Neuronal stem cell (in vitro differentiated cells): ENCODE measurements at regions not wholly inside any gene's neighbourhood (a gene's known extent, or its start where the extent isn't known, plus 50 kb on each side); places are given as distances from the start of the nearest gene placed in this dataset.
"Not testable (repeated sequence)": the region's sequence is repeated elsewhere in the genome, so short reads cannot be mapped to it uniquely, and the experiment has no call there.

Experiments used
- DNase-seq: peaks from one replicate; pipeline ENCODE4 v3.0.0-alpha.2; 2013; ENCODE audit warnings: low spot score
- H2AFZ ChIP-seq: one replicate; pipeline ENCODE4 v1.6.1; 2013; ENCODE audit warnings: mild to moderate bottlenecking, low read length, inconsistent platforms
- H2AK5ac ChIP-seq: 2 replicates; pipeline ENCODE4 v1.6.1; 2013; ENCODE audit warnings: low read depth, mild to moderate bottlenecking, inconsistent platforms, low read length, moderate library complexity, mixed read lengths
- H2BK120ac ChIP-seq: 2 replicates; pipeline ENCODE4 v1.6.1; 2013; ENCODE audit warnings: low read depth, mild to moderate bottlenecking, inconsistent platforms, low read length, moderate library complexity, mixed read lengths
- H2BK12ac ChIP-seq: one replicate; pipeline ENCODE4 v1.6.1; 2013; ENCODE audit warnings: low read length, inconsistent platforms
- H2BK15ac ChIP-seq: 2 replicates; pipeline ENCODE4 v1.6.1; 2013; ENCODE audit warnings: mild to moderate bottlenecking, low read length, inconsistent platforms, mixed read lengths
- H2BK5ac ChIP-seq: one replicate; pipeline ENCODE4 v1.6.1; 2013; ENCODE audit warnings: inconsistent platforms, mild to moderate bottlenecking, low read length, moderate library complexity
- H3K14ac ChIP-seq: one replicate; pipeline ENCODE4 v1.6.1; 2013; ENCODE audit warnings: low read length, inconsistent platforms
- H3K18ac ChIP-seq: 2 replicates; pipeline ENCODE4 v1.6.1; 2013; ENCODE audit warnings: low read length, inconsistent platforms
- H3K23ac ChIP-seq: 2 replicates; pipeline ENCODE4 v1.6.1; 2013; ENCODE audit warnings: low read depth, mild to moderate bottlenecking, mixed read lengths, low read length, inconsistent platforms; ENCODE audit not compliant: poor library complexity
- H3K27ac ChIP-seq: replicated peaks from 3 replicates; pipeline ENCODE4 v1.5.1; 2013; ENCODE audit warnings: low read length, inconsistent platforms
- H3K27me3 ChIP-seq, 3 experiments: 2 replicates each; pipeline ENCODE4 v1.6.1; 2013; ENCODE audit warnings: low read length in 3 of 3, mild to moderate bottlenecking in 2 of 3, inconsistent platforms in 1 of 3, low read depth in 1 of 3, mixed read lengths in 1 of 3, moderate library complexity in 1 of 3; ENCODE audit not compliant: control insufficient read depth in 3 of 3, insufficient read depth in 3 of 3
- H3K36me3 ChIP-seq, 2 donors: replicated peaks in 1 of 2; 2 replicates each; pipeline ENCODE4 v1.6.1; 2013; ENCODE audit warnings: low read length in 2 of 2; ENCODE audit not compliant: control insufficient read depth in 2 of 2, insufficient read depth in 2 of 2
- H3K4ac ChIP-seq: 2 replicates; pipeline ENCODE4 v1.6.1; 2013; ENCODE audit warnings: inconsistent platforms, mild to moderate bottlenecking, low read length, moderate library complexity
- H3K4me1 ChIP-seq, 2 donors: 1 replicate in 1 of 2; 2 replicates in 1 of 2; pipeline ENCODE4 v1.6.1; 2013; ENCODE audit warnings: low read length in 2 of 2, low read depth in 1 of 2; ENCODE audit not compliant: control insufficient read depth in 2 of 2, insufficient read depth in 1 of 2
- H3K4me2 ChIP-seq: one replicate; pipeline ENCODE4 v1.6.1; 2013; ENCODE audit warnings: mild to moderate bottlenecking, low read length, inconsistent platforms; ENCODE audit not compliant: insufficient read depth, poor library complexity, severe bottlenecking
- H3K4me3 ChIP-seq, 2 donors: 2 replicates each; pipeline ENCODE4 v1.5.1; 2013; ENCODE audit warnings: low read length in 2 of 2, mild to moderate bottlenecking in 2 of 2, inconsistent platforms in 1 of 2, moderate library complexity in 1 of 2
- H3K79me1 ChIP-seq: one replicate; pipeline ENCODE4 v1.6.1; 2013; ENCODE audit warnings: low read depth, mild to moderate bottlenecking, inconsistent platforms, low read length, moderate library complexity
- H3K9ac ChIP-seq: one replicate; pipeline ENCODE4 v1.6.1; 2013; ENCODE audit warnings: mild to moderate bottlenecking, low read depth, low read length, inconsistent platforms; ENCODE audit not compliant: poor library complexity
- H3K9me3 ChIP-seq, 2 donors: replicated peaks in 1 of 2; 2 replicates each; pipeline versions ENCODE3 to v1.6.1; 2013; ENCODE audit warnings: low read length in 2 of 2, mild to moderate bottlenecking in 2 of 2, inconsistent platforms in 1 of 2, low read depth in 1 of 2, mixed read lengths in 1 of 2, moderate library complexity in 1 of 2; ENCODE audit not compliant: control insufficient read depth in 2 of 2, insufficient read depth in 1 of 2
- H4K8ac ChIP-seq: one replicate; pipeline ENCODE4 v1.6.1; 2013; ENCODE audit warnings: low read depth, mild to moderate bottlenecking, inconsistent platforms, low read length, moderate library complexity
- H4K91ac ChIP-seq: one replicate; pipeline ENCODE4 v1.6.1; 2013; ENCODE audit warnings: low read length, low read depth, mild to moderate bottlenecking, inconsistent platforms; ENCODE audit not compliant: poor library complexity
- WGBS, 2 donors: extraction: QIAGEN DNeasy Blood & Tissue Kit; methylation state at CpG; one replicate each; pipeline ENCODE4 v1.1.7; 2013; ENCODE audit warnings: missing lambda C conversion rate in 2 of 2, mixed read lengths in 1 of 2; ENCODE audit not compliant: insufficient read length in 2 of 2, insufficient replicate concordance in 1 of 2; ENCODE audit errors: extremely low coverage in 2 of 2; 5-methylcytosine and 5-hydroxymethylcytosine counted together

DNA sequence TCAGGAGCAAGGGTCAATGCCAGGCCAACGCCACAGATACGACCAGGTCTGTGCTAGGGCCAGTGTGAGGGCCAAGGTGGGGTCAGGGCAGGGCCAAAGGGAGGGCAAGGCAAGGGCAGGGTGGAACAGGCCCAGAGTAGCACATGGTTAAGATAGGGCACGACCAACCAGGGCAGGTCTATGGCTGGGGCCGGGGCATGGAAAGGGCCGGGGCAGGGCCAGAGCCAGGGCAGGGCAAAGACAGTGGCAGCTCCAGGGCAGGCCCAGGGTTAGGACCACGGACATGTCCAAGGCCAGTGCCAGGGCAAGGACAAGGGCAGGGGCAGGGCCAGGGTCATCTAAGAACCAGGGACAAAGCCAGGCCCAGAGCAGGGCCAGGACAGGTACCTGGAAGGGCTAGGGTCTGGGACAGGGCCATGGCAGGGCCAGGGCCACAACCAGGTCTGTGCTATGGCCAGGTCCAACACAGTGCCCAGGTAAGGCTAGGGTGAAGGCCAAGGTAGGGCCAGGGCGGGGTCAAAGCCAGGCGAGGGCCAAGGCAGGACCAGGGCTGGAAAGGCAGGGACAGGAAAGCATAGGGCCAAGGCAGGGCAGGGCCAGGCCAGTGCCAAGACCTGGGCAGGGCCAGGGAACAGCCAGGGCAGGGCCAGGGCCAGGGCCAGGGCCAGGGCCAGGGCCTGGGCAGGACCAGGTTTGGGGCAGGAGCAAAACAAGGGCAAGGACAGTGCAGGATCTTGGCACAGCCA, 404.7 kb downstream of the ZNF33B start:
- not testable (repeated sequence) for H3K36me3 ChIP-seq, H2AK5ac ChIP-seq, H3K4me2 ChIP-seq, H2BK15ac ChIP-seq, H3K27me3 ChIP-seq, DNase-seq, H3K23ac ChIP-seq, H3K4me3 ChIP-seq, H3K27ac ChIP-seq, H3K18ac ChIP-seq, H3K9me3 ChIP-seq, H2BK5ac ChIP-seq, H3K79me1 ChIP-seq, H4K8ac ChIP-seq, H3K14ac ChIP-seq, H3K4ac ChIP-seq, H2BK12ac ChIP-seq, H2BK120ac ChIP-seq, H4K91ac ChIP-seq, H2AFZ ChIP-seq, H3K4me1 ChIP-seq, H3K9ac ChIP-seq
- no CpG with 5 or more reads among the region's 8 CpGs for WGBS, 2 donors

DNA sequence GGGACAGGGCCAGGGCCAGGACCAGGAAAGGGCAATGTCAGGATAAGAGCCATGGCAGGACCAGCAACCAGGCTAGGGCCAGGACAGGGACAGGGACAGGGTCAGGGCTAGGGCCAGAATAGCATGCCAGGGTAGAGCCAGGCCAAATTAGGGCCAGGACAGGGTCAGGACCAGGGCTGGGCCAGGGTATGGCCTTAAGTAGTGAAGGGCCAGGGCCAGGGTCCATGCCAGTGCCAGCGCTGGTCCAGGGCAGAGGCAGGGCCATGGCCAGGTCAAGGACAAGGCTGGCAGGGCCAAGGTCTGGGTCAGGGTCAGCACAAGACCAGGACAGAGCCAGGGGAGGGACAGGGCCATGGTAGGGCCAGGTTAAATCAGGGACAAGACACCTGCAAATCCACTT, 405.4 kb downstream of the ZNF33B start:
- no CpG with 5 or more reads among the region's 1 CpG for WGBS, 2 donors
- not testable (repeated sequence) for H4K8ac ChIP-seq, H2AFZ ChIP-seq, H3K27me3 ChIP-seq, H2BK12ac ChIP-seq, H3K4me2 ChIP-seq, H3K14ac ChIP-seq, H2BK5ac ChIP-seq, H3K18ac ChIP-seq, DNase-seq, H2BK120ac ChIP-seq, H3K23ac ChIP-seq, H3K27ac ChIP-seq, H2AK5ac ChIP-seq, H3K4me3 ChIP-seq, H4K91ac ChIP-seq, H3K4me1 ChIP-seq, H3K4ac ChIP-seq, H2BK15ac ChIP-seq, H3K79me1 ChIP-seq, H3K36me3 ChIP-seq, H3K9ac ChIP-seq, H3K9me3 ChIP-seq

DNA sequence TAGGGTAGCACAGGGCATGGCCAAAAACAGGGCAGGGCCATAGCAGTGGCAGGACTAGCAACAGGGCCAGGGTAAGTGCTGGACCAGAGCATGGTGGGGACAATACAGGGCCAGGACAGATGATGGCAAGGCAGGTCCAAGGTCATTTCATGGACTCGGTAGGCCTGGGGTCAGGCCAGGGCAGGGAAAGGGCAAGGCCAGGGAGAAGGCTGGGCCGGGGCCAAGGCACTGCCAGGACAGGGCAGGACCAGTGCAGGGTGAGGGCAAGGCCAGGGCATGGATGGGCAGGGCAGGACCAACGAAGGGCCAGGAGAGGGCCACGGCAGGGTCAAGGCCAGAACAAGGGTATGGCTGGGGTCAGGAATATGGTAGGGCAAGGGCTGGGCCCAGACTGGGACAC, 407.6 kb downstream of the ZNF33B start:
- not testable (repeated sequence) for H3K23ac ChIP-seq, H2AK5ac ChIP-seq, H3K36me3 ChIP-seq, H4K8ac ChIP-seq, H3K27me3 ChIP-seq, H3K4me1 ChIP-seq, H4K91ac ChIP-seq, H2AFZ ChIP-seq, H2BK120ac ChIP-seq, DNase-seq, H3K18ac ChIP-seq, H3K27ac ChIP-seq, H3K4me2 ChIP-seq, H3K79me1 ChIP-seq, H3K4ac ChIP-seq, H2BK12ac ChIP-seq, H2BK15ac ChIP-seq, H3K14ac ChIP-seq, H3K9ac ChIP-seq, H3K9me3 ChIP-seq, H2BK5ac ChIP-seq
- no CpG with 5 or more reads among the region's 4 CpGs for WGBS, 2 donors
- peak overlapping the region in 1 of 2 donors; percentile 30 for H3K4me3 ChIP-seq

DNA sequence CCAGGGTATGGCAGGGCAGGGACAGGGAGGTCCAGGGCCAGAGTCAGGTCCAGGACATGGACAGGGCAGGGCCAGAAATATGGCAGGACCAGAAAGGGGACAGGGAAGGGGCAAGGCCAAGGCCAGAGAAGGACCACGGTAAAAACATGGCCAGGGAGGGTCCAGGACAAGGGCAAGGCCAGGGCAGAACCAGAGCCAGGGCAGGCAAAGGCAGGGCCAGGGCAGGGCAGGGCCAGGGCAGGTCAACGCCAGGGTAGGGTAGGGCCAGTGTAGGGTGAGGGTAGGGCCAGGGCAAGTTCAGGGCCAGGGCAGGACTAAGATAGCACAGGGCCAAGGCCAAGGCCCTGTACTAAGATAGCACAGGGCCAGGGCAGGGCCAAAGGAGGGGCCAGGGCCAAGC, 408.3 kb downstream of the ZNF33B start:
- not testable (repeated sequence) for H4K91ac ChIP-seq, H3K27ac ChIP-seq

More for the DNA sequence above, 408.3 kb downstream of the ZNF33B start:
- H3K79me1 ChIP-seq, H3K9ac ChIP-seq, H2BK12ac ChIP-seq, H3K9me3 ChIP-seq, H3K4me1 ChIP-seq, H3K18ac ChIP-seq, H2AK5ac ChIP-seq, H3K4ac ChIP-seq, H3K36me3 ChIP-seq, H2BK15ac ChIP-seq, DNase-seq, H2AFZ ChIP-seq, H3K27me3 ChIP-seq, H3K14ac ChIP-seq, H3K23ac ChIP-seq, H3K4me3 ChIP-seq, H2BK120ac ChIP-seq, H4K8ac ChIP-seq, H2BK5ac ChIP-seq, H3K4me2 ChIP-seq: not testable (repeated sequence)
- WGBS, 2 donors = no CpG with 5 or more reads among the region's 2 CpGs
